PC-9 (cell line): ENCODE measurements at regions not wholly inside any gene's neighbourhood (a gene's known extent, or its start where the extent isn't known, plus 50 kb on each side); places are given as distances from the start of the nearest gene placed in this dataset.
"Not testable (repeated sequence)": the region's sequence is repeated elsewhere in the genome, so short reads cannot be mapped to it uniquely, and the experiment has no call there.

Experiments used
- CTCF ChIP-seq: fragments of 200-600 bp; sonication (generic); conservative IDR thresholded peaks from 2 replicates; pipeline ENCODE4 v1.6.1; 2017; ENCODE audit warnings: mixed run types, antibody characterized with exemption, mild to moderate bottlenecking, moderate library complexity
- EZH2 ChIP-seq: fragments of 200-600 bp; sonication (generic); IDR thresholded peaks from 2 replicates; pipeline ENCODE4 v1.8.0; 2017; ENCODE audit warnings: antibody characterized with exemption, low read depth

DNA sequence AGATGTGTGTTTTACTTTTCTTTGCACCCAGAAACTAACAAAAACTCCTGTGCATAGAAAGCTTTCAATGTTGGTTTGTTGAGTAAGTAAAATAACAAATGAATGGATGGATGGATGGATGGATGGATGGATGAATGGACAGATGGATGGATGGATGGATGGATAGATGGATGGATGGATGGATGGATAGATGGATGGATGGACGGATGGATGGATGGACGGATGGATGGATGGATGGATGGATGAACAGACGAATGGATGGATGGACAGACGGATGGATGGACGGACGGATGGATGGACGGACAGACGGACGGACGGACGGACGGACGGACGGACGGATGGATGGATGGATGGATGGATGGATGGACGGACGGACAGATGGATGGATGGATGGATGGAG, 181.7 kb downstream of the C6orf118 start:
- TF ChIP-seq CTCF, EZH2: not testable (repeated sequence)
